NCI-H510A treated with DMSO at 0.1 percent for 48 hours (cell line): ENCODE measurements at regions not wholly inside any gene's neighbourhood (a gene's known extent, or its start where the extent isn't known, plus 50 kb on each side); places are given as distances from the start of the nearest gene placed in this dataset.

ENCODE experiments used
- DNase-seq: peaks from one replicate; lab custom pipeline; 2025; lab: John Stamatoyannopoulos, UW

DNA sequence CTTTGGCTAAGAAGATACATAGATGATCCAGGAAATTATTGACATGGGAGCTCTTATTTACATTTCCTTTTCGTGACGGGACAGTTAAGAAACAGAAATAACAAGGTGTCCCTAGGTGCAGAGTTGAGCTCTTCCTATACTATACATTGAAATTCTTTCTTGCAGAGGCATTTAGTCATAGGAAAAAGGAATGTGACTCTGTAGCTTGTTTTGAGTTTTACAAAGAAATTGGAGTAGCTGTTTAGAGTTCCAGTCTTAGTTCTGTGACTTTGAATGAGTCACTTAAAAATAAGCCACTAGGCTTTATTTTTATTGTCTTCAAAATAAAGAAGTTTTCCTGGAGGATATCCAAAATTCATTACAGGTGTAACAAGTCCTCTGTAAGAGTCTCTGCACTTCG is 723.5 kb upstream of the SGO1 start:
- DNase-seq, result no peak

DNA sequence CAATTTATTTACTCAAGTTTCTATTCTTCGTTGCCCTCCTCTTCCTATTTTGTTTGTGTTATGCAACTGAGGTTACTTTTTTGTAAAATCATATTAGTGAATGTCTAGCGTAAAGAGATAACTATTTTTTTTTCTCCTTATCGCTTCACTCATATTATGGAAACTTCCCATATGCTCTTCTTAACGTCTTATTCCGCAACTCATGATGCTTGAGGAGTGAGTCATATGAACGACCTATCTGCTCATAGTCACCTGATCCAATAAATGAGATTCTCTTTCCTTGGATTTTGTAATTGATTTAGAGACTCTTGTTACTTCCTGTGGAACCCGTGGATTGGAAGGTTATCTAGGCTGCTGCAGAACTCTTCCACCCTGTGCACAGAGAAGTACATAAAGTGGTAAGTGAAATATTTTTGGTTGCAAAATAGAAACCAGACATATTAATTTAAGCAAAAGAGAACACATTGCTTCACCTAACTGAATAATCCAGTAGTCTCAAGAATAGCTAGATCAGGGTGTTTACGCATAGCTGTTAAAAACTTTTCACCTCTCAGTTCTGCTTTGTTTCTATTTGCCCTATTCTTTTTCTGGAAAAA is 719.3 kb upstream of the SGO1 start:
- no peak for DNase-seq

DNA sequence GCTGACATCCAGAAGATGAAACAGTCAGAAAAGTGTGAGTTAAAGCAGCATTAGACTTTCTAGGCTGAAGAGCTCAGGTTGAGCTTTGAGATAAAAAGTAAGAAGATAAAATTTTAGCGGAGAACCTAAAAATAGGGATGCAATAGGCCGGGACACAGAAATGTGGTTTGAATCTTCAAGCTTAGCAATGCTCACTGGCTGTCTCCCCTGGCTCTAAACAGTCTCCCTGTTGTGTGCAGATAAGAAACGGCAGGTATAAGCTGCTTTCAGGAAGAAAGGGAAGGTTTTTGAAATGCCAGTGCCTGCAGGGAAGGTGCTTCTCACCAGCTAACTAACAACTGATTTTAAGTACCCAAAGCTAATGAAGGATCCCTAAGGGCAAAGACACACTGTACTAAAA is 718.7 kb upstream of the SGO1 start:
- DNase-seq, result no peak

DNA sequence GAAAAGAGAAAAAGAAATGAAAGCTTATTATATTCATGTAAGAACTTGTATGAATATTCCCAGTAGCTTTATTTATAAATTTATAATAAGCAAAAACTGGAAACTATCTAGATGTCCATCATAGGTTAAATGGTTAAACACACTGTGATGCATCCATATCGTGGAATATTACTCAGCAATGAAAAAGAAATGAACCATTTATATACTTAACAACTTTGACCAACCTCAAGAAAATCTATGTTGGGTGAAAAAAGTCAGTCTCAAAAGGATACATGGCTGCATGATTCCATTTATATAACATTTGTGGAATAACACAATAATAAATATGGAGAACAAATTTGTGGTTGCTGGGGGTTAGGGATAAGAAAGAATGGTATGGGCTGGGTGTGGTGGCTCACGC is 713.0 kb upstream of the SGO1 start:
- no peak for DNase-seq

DNA sequence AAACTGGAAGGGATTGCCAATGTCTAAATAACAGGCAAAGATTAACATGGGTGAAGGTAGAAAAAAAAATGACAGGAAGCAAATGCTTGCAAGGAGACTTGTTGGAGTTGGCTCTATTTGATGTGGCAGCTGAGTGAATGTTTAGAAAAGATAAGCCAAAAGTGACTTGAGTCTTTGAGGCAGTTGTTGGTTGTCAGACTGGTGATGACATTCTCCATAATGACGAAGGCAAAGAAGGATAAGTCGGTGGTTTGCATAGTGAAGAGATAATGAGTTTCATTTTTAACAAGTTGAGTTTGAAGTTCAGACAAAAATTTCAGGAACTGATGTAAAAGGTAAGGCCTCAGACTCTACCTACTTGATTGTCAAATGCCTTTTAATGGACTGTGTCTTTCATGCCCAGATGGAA is 704.1 kb upstream of the SGO1 start:
- DNase-seq, result no peak

DNA sequence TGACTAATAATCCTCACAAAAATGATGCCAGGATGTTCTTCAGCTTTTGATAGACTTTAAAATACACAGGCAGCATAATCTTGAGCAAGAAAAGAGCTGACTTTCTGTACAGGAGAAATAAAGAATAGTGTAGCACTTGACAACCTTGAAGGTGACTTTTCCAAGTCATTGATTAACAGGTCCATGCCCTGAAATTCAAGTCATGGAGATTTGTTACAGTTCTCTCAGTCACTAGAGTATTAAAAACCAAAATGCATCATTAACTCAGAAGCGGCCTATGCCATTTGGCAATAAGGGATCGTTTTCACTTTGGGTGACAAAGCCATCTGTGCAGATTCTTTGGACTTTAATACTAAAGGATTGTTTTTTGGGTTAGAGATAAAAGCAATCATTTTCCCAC is 692.7 kb upstream of the SGO1 start:
- DNase-seq, result no peak

DNA sequence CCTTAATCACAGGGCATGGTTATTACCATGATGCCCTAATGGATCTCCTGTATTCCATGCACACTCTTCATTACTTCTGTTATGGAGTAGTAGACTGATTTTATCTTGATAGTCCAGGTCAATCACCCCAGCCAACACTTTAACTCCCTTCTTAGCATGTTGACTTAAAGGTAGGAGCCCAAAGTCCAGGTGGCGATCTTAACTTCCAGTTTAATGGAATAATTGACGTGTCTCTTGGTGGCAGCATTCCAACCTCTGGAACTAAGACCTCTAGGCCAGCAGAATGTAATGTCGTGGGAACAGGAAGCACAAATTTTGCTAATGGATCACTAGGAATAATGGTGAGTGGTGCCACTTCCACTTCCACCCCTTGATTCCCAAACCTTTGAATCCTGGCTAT is 687.2 kb upstream of the SGO1 start:
- no peak for DNase-seq

DNA sequence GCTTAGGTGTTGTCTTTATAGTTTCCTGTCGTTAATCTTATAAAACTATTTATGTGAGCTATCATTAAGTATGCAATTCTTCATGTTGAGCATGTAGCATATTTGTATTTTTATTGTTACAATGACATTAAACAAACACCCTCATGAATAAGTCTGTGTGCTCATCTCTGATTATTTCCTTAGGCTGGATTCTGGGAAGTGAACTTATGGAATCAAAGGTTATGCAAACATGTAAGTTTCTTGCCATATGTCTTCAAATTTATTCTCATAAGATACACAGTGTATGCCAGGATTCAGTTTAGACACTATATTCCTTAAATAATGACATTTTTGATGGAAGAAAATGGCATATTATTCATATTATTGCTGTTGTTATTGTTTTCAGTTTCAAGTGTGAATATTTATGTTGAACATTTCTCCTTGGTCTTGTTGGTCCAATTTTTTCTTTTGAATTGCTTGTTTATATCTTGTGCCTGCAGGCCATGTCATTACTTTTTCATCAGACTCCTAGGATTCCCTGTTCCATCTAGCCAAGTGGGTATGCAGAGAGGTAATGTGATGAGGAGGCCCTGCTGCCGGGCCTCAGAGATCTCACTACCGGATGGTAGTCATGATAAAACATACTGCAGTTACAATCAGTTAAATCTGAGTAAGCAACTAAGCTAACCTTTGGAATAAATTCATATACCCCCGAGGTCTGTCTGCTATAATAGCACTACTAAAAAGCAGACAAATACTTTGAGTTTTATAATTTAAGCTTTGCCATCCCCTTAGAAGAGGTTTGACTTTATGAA is 684.3 kb upstream of the SGO1 start:
- no peak for DNase-seq

DNA sequence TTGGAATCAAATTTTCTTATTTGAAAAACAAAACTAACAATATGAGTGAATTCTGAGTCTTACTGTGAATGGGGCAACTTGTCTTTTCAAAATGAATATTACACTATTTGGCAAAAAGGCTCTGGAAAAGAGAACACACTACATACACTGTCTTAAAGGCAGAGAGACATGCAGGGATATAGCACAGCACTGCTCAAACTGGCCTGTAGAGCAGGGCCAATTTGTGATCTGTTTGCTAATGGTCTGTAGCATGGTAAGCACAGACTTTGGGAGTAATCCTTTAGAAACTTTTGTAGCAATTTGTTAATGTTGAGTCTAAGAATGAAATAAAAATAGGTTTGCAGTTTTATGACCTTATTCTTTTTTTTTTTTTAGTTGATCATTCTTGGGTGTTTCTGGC is 679.8 kb upstream of the SGO1 start:
- DNase-seq, result peak; percentile 9

DNA sequence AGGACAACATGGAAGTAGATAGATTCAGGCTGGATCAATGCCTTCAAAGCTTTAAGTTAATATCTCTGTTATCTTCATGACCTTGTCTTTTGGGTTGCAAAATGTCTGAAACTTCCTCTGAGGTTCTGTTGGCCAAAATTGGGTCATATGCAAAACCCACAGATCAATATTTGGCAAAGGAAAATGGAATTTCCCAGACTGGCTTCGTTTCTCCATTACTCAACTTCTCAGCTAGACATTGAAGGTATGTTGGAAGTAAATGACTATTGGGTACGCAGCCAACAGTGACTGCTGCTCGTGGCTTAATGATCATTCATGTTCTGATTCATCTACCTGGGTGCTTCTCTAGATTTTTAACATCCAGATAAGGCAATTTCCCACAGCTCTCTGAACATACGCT is 675.4 kb upstream of the SGO1 start:
- no peak for DNase-seq

DNA sequence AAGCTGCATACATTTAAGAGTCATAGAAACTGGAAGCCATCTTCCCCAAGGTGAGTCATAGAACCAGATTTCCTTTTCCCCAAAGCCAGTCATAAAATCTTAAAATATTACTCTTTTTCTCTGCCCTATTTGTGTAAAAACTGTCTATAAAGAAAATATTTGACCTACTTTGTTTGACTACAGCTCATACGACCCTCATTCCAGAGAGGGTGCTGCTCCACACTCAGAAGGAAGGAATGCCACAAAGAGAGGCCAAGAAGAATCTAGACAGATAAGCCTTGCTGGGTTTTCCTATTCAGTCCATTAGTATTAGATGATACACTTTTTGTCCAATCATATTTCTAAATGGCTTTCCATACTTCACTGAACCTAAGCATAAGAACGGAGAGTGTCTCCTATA is 671.6 kb upstream of the SGO1 start:
- no peak for DNase-seq

DNA sequence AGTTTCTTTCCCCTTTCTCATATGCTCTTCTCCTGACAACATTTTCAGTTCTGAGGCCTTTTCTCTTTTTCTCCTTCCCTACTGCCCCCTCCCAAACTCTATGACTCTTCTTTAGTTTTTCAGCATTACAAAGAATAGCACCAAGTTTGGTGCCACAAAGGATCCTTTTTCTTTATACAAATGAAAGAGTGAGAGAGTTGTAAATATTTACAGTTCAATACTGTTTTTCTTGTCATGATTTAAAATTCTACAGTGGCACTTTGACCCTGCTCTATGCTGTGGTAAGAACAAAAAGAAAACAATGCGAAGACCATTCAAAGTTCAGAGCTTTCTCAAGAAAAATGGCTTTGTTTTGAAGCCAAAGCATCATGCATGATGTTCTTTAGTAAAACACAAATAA is 667.9 kb upstream of the SGO1 start:
- no peak for DNase-seq

DNA sequence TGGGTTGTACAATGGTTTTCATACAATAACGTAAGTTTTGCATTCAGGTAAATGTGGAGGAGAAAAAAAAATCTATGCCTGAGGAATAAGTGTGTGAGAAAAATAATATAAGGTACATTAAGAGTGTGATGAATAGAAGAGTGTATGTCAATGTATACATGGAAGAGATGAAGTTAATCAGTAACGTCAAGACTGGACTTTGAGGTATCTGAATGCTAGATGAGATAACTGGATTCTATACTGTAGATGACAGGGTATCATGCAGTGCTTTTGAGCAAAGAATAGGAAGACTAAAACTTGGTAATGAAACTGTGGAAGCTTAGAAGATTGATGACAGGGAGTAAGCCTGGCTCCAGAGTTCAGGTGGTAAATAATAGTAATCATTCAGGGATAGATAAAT is 666.7 kb upstream of the SGO1 start:
- DNase-seq, result no peak

DNA sequence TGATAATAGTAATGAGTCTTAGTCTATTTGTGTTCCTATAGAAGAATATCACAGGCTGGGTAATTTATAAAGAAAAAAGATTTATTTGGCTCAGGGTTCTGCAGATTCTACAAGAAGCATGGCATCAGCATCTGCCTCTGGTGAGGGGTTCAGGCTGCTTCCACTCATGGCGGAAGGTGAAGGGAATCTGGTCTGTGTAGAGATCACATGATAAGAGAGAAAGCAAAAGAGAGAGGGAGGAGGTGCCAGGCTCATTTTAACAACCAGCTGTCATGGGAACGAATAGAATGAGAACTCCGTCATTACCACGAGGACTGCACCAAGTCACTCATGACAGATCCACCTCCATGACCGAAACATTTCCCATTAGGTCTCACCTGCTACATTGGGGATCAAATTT is 664.0 kb upstream of the SGO1 start:
- peak; percentile 44 for DNase-seq

DNA sequence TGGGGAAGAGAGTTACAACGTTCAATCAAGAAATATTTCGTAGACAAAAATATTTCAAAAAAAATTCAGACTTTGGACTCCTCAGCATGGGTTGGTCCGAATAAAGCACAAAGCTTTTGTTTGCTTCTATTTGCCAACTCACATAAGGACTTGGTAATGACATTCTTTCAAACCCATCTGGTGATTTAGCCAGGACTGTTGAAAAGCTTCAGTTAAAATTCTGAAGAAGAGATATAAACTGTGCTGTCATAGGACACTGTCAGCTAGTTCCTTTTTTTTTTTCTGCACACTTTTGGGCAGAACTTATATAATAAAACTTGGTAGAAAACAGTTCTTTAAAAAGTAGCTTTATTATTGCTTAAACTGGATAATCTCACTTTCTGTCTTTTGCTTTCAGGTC is 660.8 kb upstream of the SGO1 start:
- DNase-seq, result no peak

DNA sequence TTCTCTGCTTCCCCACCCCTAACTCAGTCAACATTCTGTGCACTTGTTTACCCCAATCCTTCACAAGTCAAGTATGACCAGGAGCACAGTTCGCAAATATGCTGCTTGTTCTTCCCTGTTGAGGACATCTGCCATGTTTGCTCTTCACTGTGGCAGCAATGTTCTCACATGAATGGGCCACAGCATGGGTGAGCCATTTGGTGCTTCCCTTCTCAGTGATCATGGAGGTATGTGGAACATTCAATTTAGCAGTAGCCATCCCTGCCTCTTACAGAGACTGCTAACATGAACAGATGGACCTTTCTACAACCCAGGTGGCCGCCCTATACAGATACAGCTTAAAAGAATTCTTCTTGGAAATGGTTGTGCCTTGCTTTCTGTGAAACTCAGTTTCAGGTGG is 660.1 kb upstream of the SGO1 start:
- DNase-seq, result peak; percentile 53

DNA sequence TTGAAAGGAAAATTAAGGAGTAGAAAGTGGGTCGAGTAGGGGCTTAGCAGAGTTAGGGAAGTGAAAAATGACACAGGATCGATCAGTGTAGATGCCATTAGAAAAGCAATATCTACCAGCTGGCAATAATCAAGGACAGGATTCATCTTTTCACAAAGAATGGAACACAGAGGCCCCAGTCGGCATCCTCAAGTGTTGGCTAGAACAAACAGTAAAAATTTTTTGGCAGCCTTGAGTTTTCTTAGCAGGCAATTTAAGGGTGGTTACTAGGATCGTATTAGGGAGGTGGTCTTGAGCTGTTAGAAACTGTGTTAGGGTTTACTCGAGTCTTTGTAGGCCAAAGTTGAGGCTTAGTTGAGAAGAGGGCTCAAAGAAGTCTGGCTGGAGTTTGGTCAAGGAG is 658.8 kb upstream of the SGO1 start:
- no peak for DNase-seq

DNA sequence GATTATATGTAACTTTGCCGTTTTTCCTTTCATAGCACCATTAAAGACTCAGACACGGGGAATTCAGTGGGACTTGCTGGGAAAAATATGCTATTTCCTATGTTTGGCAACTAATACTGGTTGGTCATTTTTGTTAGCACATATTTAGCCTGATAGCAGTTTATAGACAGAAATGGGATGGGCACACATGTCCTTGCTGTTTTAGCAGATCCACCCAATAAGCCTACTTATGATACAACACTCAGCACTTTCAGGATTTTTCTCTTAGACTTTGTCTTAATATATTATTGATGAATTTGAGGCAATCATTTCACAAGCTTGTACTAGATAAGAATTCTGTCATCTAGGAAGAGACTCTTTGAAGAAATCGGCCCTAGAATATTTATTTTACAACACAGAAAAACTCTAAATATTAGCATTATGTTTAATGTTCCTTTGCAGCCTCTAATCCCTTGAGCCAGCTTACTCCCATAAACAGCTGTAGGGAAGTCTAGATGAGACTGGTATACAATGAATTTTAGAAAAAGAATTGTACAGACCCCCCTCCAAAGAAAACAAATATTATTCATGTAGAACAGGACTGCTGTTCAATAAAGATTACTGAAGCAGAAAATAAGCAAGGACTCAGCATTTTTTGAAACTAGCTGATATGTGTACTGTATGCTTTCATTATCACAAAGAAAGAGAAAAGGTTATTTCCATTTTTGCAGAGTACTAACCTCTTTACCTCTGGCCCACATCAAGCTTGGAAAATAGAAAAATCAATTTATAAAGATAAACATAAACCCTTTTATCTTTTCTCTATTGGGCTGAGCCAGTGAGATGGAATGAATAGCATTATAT is 656.8 kb upstream of the SGO1 start:
- DNase-seq, result no peak

DNA sequence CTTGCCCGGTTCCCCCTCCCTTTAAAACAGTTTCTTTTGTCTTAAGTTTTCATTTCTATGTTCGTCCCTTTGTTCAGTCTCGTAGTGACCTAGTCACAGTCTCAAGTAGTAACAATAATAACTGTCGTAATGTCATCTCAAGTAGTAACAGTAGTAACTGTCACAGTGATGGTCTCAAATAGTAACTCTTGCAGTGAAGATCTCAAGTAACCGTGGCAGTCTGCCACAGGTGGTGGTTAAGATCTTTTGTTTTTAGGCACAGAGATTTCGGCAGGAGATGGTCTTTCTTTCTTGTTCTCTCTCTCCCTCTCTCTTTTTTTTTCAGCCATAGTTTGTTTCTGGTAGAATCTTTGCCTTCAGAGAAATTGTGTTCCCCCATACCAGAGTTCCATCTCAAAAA is 656.0 kb upstream of the SGO1 start:
- no peak for DNase-seq

DNA sequence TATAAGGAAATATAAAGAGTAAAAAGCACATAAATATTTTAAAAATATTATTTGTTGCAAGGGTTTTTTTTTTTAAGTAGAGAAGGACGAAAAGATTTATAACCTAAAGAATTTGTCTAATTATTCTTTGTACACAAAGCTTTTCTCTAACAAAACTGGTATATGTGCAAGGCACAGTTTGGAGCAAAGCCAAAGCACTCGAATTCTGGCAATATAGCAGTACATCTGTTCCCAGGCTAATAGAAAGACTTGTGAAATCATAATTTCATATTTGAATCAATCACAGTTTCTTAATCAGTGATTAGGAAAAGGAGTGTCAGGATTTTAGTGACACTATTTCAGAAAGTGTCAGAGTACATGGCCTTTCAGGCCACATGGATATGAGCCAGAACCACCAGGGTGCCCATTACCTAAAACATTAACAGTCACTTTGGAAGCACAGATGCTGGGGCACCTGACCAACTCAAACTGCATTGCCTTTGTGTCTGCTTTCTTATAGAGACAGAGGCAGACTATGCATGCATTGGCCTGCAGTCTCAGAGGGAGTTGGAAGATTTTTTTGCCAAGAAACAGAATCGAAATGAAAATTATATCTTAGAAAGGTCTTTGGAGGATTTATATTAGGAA is 651.8 kb upstream of the SGO1 start:
- peak; percentile 37 for DNase-seq

DNA sequence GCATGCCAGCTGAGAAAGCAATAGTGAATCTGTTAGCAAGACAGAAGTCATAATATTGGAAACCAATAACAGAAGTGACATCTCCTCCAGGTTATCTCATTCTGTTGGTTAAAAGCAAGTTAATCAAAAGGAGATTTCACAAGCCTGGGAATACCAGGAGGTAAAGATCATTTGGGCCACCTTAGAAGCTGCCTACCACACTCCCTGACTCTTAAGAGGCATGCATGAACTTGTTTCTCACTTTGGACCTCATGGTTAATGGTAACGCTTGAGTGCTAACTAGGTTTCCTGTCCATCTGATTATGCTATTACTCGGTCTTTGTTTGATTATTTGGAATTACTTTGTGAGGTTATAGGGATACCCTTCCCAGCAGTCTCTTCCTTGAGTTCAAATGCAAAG is 650.8 kb upstream of the SGO1 start:
- DNase-seq, result no peak

DNA sequence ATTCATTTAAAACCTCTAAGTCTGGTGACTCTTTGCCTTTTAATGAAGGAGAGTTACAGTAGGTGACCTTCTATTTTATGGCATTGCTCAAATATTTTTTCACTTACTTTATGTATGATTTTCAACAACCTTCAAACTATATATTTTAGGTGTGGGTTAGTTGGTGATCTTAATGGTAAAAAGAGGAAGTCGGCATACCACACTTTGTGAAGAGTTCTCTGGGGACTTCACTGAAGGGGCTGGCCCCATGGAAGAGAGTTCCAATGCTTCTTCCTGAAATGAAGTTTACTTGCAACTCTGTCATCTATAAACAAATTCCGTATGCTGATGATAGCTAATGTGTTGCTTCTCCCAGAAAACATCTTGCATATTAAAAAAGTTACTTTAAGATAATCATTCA is 647.0 kb upstream of the SGO1 start:
- DNase-seq, result no peak

DNA sequence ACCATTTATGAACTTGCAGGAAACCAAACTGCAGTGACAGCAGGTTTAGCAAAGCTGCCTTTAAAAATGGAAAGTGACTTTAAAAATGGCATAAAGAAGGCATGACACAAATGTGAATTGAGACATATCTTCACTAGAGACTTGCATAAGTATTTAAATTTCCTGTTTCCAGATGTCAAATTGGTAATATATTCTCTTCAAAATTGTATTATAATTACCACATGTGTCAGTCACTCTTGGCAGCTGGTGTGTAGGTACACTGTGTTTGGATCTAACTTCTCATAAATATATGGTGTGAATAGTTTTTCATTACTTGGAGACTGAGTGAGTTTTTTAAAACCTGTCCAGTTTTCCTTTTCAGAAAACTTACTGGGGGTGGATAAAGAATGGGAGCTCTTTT is 636.2 kb upstream of the SGO1 start:
- DNase-seq, result no peak
